SK-N-MC (cell line): ENCODE measurements at regions not wholly inside any gene's neighbourhood (a gene's known extent, or its start where the extent isn't known, plus 50 kb on each side); places are given as distances from the start of the nearest gene placed in this dataset.

Experiments
- EZH2 ChIP-seq: fragments of 200-600 bp; sonication (generic); IDR thresholded peaks from one replicate; pipeline ENCODE4 v1.6.1; 2017; ENCODE audit warnings: antibody characterized with exemption
- FOXP2 ChIP-seq: optimal IDR thresholded peaks from 2 replicates; pipeline ENCODE3; 2011; ENCODE audit warnings: mild to moderate bottlenecking, moderate library complexity; ENCODE audit not compliant: insufficient read depth; ENCODE audit errors: extremely low read length, control extremely low read depth
- POLR2AphosphoS5 ChIP-seq: IDR thresholded peaks from 2 replicates; pipeline ENCODE4 v1.6.1; 2012; ENCODE audit warnings: mild to moderate bottlenecking, low read depth, low read length, borderline replicate concordance

DNA sequence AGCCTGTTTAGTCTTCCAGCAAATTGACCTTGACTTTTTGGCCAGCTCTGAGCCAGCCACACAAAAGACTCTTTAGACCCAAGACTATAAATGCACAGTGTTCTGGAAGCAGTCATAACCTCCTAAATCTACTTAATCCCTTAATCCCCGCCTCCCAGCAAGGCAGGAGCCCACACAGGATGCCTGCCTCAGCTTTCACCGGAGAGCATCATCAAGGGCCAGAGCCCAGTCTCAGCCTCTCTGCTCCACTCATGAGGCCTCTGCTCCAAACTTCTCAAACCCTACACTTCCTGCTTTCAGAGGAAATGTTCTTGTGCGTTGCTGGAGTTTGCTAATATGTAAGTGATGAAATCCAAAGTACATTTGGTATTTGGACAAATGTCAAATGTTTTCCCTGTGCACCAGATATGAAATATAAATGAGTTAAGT, 57.9 kb upstream of the FSHB start:
- TF ChIP-seq POLR2AphosphoS5 (no peak), EZH2 (no peak), FOXP2 (no peak)
